Endothelial cell of umbilical vein (primary cell): ENCODE measurements at regions not wholly inside any gene's neighbourhood (a gene's known extent, or its start where the extent isn't known, plus 50 kb on each side); places are given as distances from the start of the nearest gene placed in this dataset.

Experiments used
- EZH2 ChIP-seq: IDR thresholded peaks from 2 replicates; pipeline ENCODE4 v1.6.1; 2012; ENCODE audit warnings: borderline replicate concordance, low read depth, mild to moderate bottlenecking, moderate library complexity, low read length, inconsistent platforms; ENCODE audit not compliant: severe bottlenecking
- FOS ChIP-seq: IDR thresholded peaks from 2 replicates; pipeline ENCODE4 v1.6.1; 2011; ENCODE audit warnings: mild to moderate bottlenecking, low read length, moderate library complexity, borderline replicate concordance; ENCODE audit not compliant: insufficient read depth
- GATA2 ChIP-seq: IDR thresholded peaks from 2 replicates; pipeline ENCODE4 v1.7.0; 2011; ENCODE audit warnings: low read depth, mild to moderate bottlenecking, moderate library complexity, mixed read lengths, low read length; ENCODE audit not compliant: insufficient read length, insufficient read depth
- JUN ChIP-seq: IDR thresholded peaks from 2 replicates; pipeline ENCODE4 v1.6.1; 2011; ENCODE audit warnings: borderline replicate concordance, low read depth; ENCODE audit not compliant: insufficient read length, insufficient read depth
- MYC ChIP-seq: IDR thresholded peaks from one replicate; pipeline ENCODE4 v1.6.1; 2011; ENCODE audit warnings: mild to moderate bottlenecking, low read depth, low read length
- POLR2A ChIP-seq: IDR thresholded peaks from 2 replicates; pipeline ENCODE4 v1.6.1; 2012; ENCODE audit warnings: low read depth, mild to moderate bottlenecking, control low read depth, low read length
- POLR2AphosphoS5 ChIP-seq: IDR thresholded peaks from 2 replicates; pipeline ENCODE4 v1.6.1; 2012; ENCODE audit warnings: low read depth, mild to moderate bottlenecking, control low read depth, low read length, moderate library complexity; ENCODE audit not compliant: insufficient read depth
- TF ChIP-seq, protein P1 (sequence below), 2 donors: IDR thresholded peaks; 1 replicate in 1 of 2; 2 replicates in 1 of 2; pipeline ENCODE4 v1.5.1; 2011; ENCODE audit warnings: low read length in 2 of 2, mild to moderate bottlenecking in 2 of 2, moderate library complexity in 2 of 2, control low read depth in 1 of 2, inconsistent platforms in 1 of 2, low read depth in 1 of 2; ENCODE audit not compliant: insufficient read depth in 1 of 2; ENCODE audit errors: extremely low read depth in 1 of 2
- TF ChIP-seq, protein P2 (sequence below): IDR thresholded peaks from 2 replicates; pipeline ENCODE4 v1.6.1; 2011; ENCODE audit not compliant: insufficient read depth, insufficient read length

DNA sequence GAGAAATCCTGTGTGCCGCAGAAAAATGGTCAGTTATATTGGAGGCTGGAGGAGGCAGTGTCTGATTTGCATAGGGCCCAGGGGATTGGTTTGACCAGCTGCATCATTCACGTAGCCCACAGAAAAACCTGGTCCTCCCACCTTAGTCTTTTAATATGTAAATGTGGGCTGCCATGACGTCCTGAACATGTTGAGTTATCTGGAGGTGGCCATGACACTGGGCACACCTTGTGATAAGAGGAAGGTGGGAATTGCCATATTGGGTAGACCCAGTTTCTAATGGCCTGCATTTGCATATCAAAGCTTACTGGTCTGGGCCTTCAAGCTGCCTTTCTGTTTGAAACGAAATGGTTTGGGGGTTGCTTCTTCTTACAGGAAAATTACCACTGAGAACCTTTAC, 162.2 kb downstream of the AHR start:
- TF ChIP-seq POLR2A (no peak), EZH2 (no peak), POLR2AphosphoS5 (no peak), FOS (no peak), MYC (no peak), JUN (no peak), GATA2 (no peak)
- TF ChIP-seq, protein P1, sequence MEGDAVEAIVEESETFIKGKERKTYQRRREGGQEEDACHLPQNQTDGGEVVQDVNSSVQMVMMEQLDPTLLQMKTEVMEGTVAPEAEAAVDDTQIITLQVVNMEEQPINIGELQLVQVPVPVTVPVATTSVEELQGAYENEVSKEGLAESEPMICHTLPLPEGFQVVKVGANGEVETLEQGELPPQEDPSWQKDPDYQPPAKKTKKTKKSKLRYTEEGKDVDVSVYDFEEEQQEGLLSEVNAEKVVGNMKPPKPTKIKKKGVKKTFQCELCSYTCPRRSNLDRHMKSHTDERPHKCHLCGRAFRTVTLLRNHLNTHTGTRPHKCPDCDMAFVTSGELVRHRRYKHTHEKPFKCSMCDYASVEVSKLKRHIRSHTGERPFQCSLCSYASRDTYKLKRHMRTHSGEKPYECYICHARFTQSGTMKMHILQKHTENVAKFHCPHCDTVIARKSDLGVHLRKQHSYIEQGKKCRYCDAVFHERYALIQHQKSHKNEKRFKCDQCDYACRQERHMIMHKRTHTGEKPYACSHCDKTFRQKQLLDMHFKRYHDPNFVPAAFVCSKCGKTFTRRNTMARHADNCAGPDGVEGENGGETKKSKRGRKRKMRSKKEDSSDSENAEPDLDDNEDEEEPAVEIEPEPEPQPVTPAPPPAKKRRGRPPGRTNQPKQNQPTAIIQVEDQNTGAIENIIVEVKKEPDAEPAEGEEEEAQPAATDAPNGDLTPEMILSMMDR (IDR thresholded peaks at IDR 0.05; ENCODE audit: extremely low read depth in 1 of 2, insufficient read depth in 1 of 2, low read depth in 1 of 2, low read length in 2 of 2), result no peak
- TF ChIP-seq, protein P2, sequence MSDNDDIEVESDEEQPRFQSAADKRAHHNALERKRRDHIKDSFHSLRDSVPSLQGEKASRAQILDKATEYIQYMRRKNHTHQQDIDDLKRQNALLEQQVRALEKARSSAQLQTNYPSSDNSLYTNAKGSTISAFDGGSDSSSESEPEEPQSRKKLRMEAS, result no peak
